ENCODE measurements at regions not wholly inside any gene's neighbourhood (a gene's known extent, or its start where the extent isn't known, plus 50 kb on each side); places are given as distances from the start of the nearest gene placed in this dataset.

- H3K9me3 ChIP-seq (ENCODE audit: control insufficient read depth in 1 of 2, low read length in 2 of 2) = no peaks in the 10 kb centered on the region
- H3K4me1 ChIP-seq (ENCODE audit: control insufficient read depth in 1 of 2, insufficient read depth in 2 of 2, low read length in 2 of 2) = no peaks in the 10 kb centered on the region
- H3K36me3 ChIP-seq (ENCODE audit: control insufficient read depth in 1 of 2, insufficient read depth in 2 of 2, low read length in 2 of 2) = peaks cover 0 to 3% of the 10 kb centered on the region in 2 donors
- H3K4me3 ChIP-seq (ENCODE audit: low read depth in 1 of 2, low read length in 2 of 2) = no peak overlapping the region
- no peak overlapping the region for H3K27ac ChIP-seq (ENCODE audit: low read length)
- H3K27me3 ChIP-seq (ENCODE audit: low read depth, low read length) = no peaks in the 10 kb centered on the region
Observed at GRCh38 chr11:128282053-128282452, 305.3 kb downstream of the ETS1 start.

- Histone ChIP-seq H3K4me1 (ENCODE audit: control insufficient read depth in 1 of 2, insufficient read depth in 2 of 2, low read length in 2 of 2) (no peaks in the 10 kb centered on the region), H3K9me3 (ENCODE audit: control insufficient read depth in 1 of 2, low read length in 2 of 2) (no peaks in the 10 kb centered on the region), H3K4me3 (ENCODE audit: low read depth in 1 of 2, low read length in 2 of 2) (no peak overlapping the region), H3K27ac (ENCODE audit: low read length) (no peak overlapping the region), H3K36me3 (ENCODE audit: control insufficient read depth in 1 of 2, insufficient read depth in 2 of 2, low read length in 2 of 2) (peaks cover 0 to 3% of the 10 kb centered on the region in 2 donors), H3K27me3 (ENCODE audit: low read depth, low read length) (no peaks in the 10 kb centered on the region)
Observed at GRCh38 chr11:128279866-128280265, 307.5 kb downstream of the ETS1 start.

- H3K36me3 ChIP-seq (ENCODE audit: control insufficient read depth in 1 of 2, insufficient read depth in 2 of 2, low read length in 2 of 2) = no peaks in the 10 kb centered on the region
- no peaks in the 10 kb centered on the region for H3K4me1 ChIP-seq (ENCODE audit: control insufficient read depth in 1 of 2, insufficient read depth in 2 of 2, low read length in 2 of 2)
- H3K27ac ChIP-seq (ENCODE audit: low read length) = no peak overlapping the region
- H3K4me3 ChIP-seq (ENCODE audit: low read depth in 1 of 2, low read length in 2 of 2) = no peak overlapping the region
- H3K9me3 ChIP-seq (ENCODE audit: control insufficient read depth in 1 of 2, low read length in 2 of 2) = no peaks in the 10 kb centered on the region
- H3K27me3 ChIP-seq (ENCODE audit: low read depth, low read length) = no peaks in the 10 kb centered on the region
Observed at GRCh38 chr11:128273736-128274135, 313.6 kb downstream of the ETS1 start.

GRCh38 chr11:128271401-128271800, 316.0 kb downstream of the ETS1 start:
- Histone ChIP-seq H3K9me3 (ENCODE audit: control insufficient read depth in 1 of 2, low read length in 2 of 2) (no peaks in the 10 kb centered on the region), H3K36me3 (ENCODE audit: control insufficient read depth in 1 of 2, insufficient read depth in 2 of 2, low read length in 2 of 2) (no peaks in the 10 kb centered on the region), H3K27ac (ENCODE audit: low read length) (no peak overlapping the region), H3K27me3 (ENCODE audit: low read depth, low read length) (no peaks in the 10 kb centered on the region), H3K4me1 (ENCODE audit: control insufficient read depth in 1 of 2, insufficient read depth in 2 of 2, low read length in 2 of 2) (no peaks in the 10 kb centered on the region), H3K4me3 (ENCODE audit: low read depth in 1 of 2, low read length in 2 of 2) (no peak overlapping the region)

GRCh38 chr11:128269466-128269865, 317.9 kb downstream of the ETS1 start:
- H3K9me3 ChIP-seq (ENCODE audit: control insufficient read depth in 1 of 2, low read length in 2 of 2) = no peaks in the 10 kb centered on the region
- H3K27ac ChIP-seq (ENCODE audit: low read length) = no peak overlapping the region
- no peaks in the 10 kb centered on the region for H3K27me3 ChIP-seq (ENCODE audit: low read depth, low read length)
- H3K4me1 ChIP-seq (ENCODE audit: control insufficient read depth in 1 of 2, insufficient read depth in 2 of 2, low read length in 2 of 2) = no peaks in the 10 kb centered on the region
- H3K4me3 ChIP-seq (ENCODE audit: low read depth in 1 of 2, low read length in 2 of 2) = no peak overlapping the region
- H3K36me3 ChIP-seq (ENCODE audit: control insufficient read depth in 1 of 2, insufficient read depth in 2 of 2, low read length in 2 of 2) = no peaks in the 10 kb centered on the region

GRCh38 chr11:128266893-128267292, 320.5 kb downstream of the ETS1 start:
- Histone ChIP-seq H3K4me3 (ENCODE audit: low read depth in 1 of 2, low read length in 2 of 2) (no peak overlapping the region), H3K36me3 (ENCODE audit: control insufficient read depth in 1 of 2, insufficient read depth in 2 of 2, low read length in 2 of 2) (no peaks in the 10 kb centered on the region), H3K4me1 (ENCODE audit: control insufficient read depth in 1 of 2, insufficient read depth in 2 of 2, low read length in 2 of 2) (peaks cover 0 to 3% of the 10 kb centered on the region in 2 donors), H3K27me3 (ENCODE audit: low read depth, low read length) (no peaks in the 10 kb centered on the region), H3K27ac (ENCODE audit: low read length) (no peak overlapping the region), H3K9me3 (ENCODE audit: control insufficient read depth in 1 of 2, low read length in 2 of 2) (no peaks in the 10 kb centered on the region)

GRCh38 chr11:128262463-128263345, 324.7 kb downstream of the ETS1 start:
- H3K4me3 ChIP-seq (ENCODE audit: low read depth in 1 of 2, low read length in 2 of 2) = no peak overlapping the region
- no peak overlapping the region for H3K27ac ChIP-seq (ENCODE audit: low read length)
- H3K4me1 ChIP-seq (ENCODE audit: control insufficient read depth in 1 of 2, insufficient read depth in 2 of 2, low read length in 2 of 2) = peaks cover 0 to 7% of the 10 kb centered on the region in 2 donors
- no peaks in the 10 kb centered on the region for H3K27me3 ChIP-seq (ENCODE audit: low read depth, low read length)
- no peaks in the 10 kb centered on the region for H3K36me3 ChIP-seq (ENCODE audit: control insufficient read depth in 1 of 2, insufficient read depth in 2 of 2, low read length in 2 of 2)
- H3K9me3 ChIP-seq (ENCODE audit: control insufficient read depth in 1 of 2, low read length in 2 of 2) = no peaks in the 10 kb centered on the region

GRCh38 chr11:128261011-128261421, 326.3 kb downstream of the ETS1 start:
- Histone ChIP-seq H3K4me1 (ENCODE audit: control insufficient read depth in 1 of 2, insufficient read depth in 2 of 2, low read length in 2 of 2) (peaks cover 0 to 7% of the 10 kb centered on the region in 2 donors), H3K36me3 (ENCODE audit: control insufficient read depth in 1 of 2, insufficient read depth in 2 of 2, low read length in 2 of 2) (no peaks in the 10 kb centered on the region), H3K4me3 (ENCODE audit: low read depth in 1 of 2, low read length in 2 of 2) (no peak overlapping the region), H3K27ac (ENCODE audit: low read length) (no peak overlapping the region), H3K27me3 (ENCODE audit: low read depth, low read length) (no peaks in the 10 kb centered on the region), H3K9me3 (ENCODE audit: control insufficient read depth in 1 of 2, low read length in 2 of 2) (no peaks in the 10 kb centered on the region)

GRCh38 chr11:128260398-128260797, 327.0 kb downstream of the ETS1 start:
- H3K4me3 ChIP-seq (ENCODE audit: low read depth in 1 of 2, low read length in 2 of 2) = no peak overlapping the region
- no peaks in the 10 kb centered on the region for H3K36me3 ChIP-seq (ENCODE audit: control insufficient read depth in 1 of 2, insufficient read depth in 2 of 2, low read length in 2 of 2)
- H3K27ac ChIP-seq (ENCODE audit: low read length) = no peak overlapping the region
- H3K4me1 ChIP-seq (ENCODE audit: control insufficient read depth in 1 of 2, insufficient read depth in 2 of 2, low read length in 2 of 2) = peaks cover 0 to 7% of the 10 kb centered on the region in 2 donors
- H3K27me3 ChIP-seq (ENCODE audit: low read depth, low read length) = no peaks in the 10 kb centered on the region
- H3K9me3 ChIP-seq (ENCODE audit: control insufficient read depth in 1 of 2, low read length in 2 of 2) = no peaks in the 10 kb centered on the region

- Histone ChIP-seq H3K27me3 (ENCODE audit: low read depth, low read length) (no peaks in the 10 kb centered on the region), H3K27ac (ENCODE audit: low read length) (no peak overlapping the region), H3K36me3 (ENCODE audit: control insufficient read depth in 1 of 2, insufficient read depth in 2 of 2, low read length in 2 of 2) (no peaks in the 10 kb centered on the region), H3K4me1 (ENCODE audit: control insufficient read depth in 1 of 2, insufficient read depth in 2 of 2, low read length in 2 of 2) (peaks cover 0 to 7% of the 10 kb centered on the region in 2 donors), H3K4me3 (ENCODE audit: low read depth in 1 of 2, low read length in 2 of 2) (no peak overlapping the region), H3K9me3 (ENCODE audit: control insufficient read depth in 1 of 2, low read length in 2 of 2) (no peaks in the 10 kb centered on the region)
Observed at GRCh38 chr11:128259816-128260215, 327.5 kb downstream of the ETS1 start.

- Histone ChIP-seq H3K27ac (ENCODE audit: low read length) (no peak overlapping the region), H3K27me3 (ENCODE audit: low read depth, low read length) (no peaks in the 10 kb centered on the region), H3K9me3 (ENCODE audit: control insufficient read depth in 1 of 2, low read length in 2 of 2) (no peaks in the 10 kb centered on the region), H3K36me3 (ENCODE audit: control insufficient read depth in 1 of 2, insufficient read depth in 2 of 2, low read length in 2 of 2) (no peaks in the 10 kb centered on the region), H3K4me1 (ENCODE audit: control insufficient read depth in 1 of 2, insufficient read depth in 2 of 2, low read length in 2 of 2) (no peaks in the 10 kb centered on the region), H3K4me3 (ENCODE audit: low read depth in 1 of 2, low read length in 2 of 2) (no peak overlapping the region)
Observed at GRCh38 chr11:128254941-128255340, 332.4 kb downstream of the ETS1 start.

GRCh38 chr11:128251140-128251539, 336.2 kb downstream of the ETS1 start:
- Histone ChIP-seq H3K36me3 (ENCODE audit: control insufficient read depth in 1 of 2, insufficient read depth in 2 of 2, low read length in 2 of 2) (no peaks in the 10 kb centered on the region), H3K4me1 (ENCODE audit: control insufficient read depth in 1 of 2, insufficient read depth in 2 of 2, low read length in 2 of 2) (peaks cover 0 to 9% of the 10 kb centered on the region in 2 donors), H3K27ac (ENCODE audit: low read length) (no peak overlapping the region), H3K27me3 (ENCODE audit: low read depth, low read length) (no peaks in the 10 kb centered on the region), H3K9me3 (ENCODE audit: control insufficient read depth in 1 of 2, low read length in 2 of 2) (no peaks in the 10 kb centered on the region), H3K4me3 (ENCODE audit: low read depth in 1 of 2, low read length in 2 of 2) (no peak overlapping the region)
